ENCODE measurements at regions not wholly inside any gene's neighbourhood (a gene's known extent, or its start where the extent isn't known, plus 50 kb on each side); places are given as distances from the start of the nearest gene placed in this dataset.
"Not testable (repeated sequence)": the region's sequence is repeated elsewhere in the genome, so short reads cannot be mapped to it uniquely, and the experiment has no call there.

- no CpG with 5 or more reads among the region's 3 CpGs for WGBS (ENCODE audit: insufficient coverage)
- DNase-seq, result peak; percentile 4
- not testable (repeated sequence) for H3K36me3 ChIP-seq (ENCODE audit: control insufficient read depth, insufficient read depth, low read length); H3K4me1 ChIP-seq (ENCODE audit: control insufficient read depth, insufficient read depth, low read length); H3K9me3 ChIP-seq (replicated peaks; ENCODE audit: control insufficient read depth, low read depth, low read length); H3K27ac ChIP-seq (ENCODE audit: low read length); H3K4me3 ChIP-seq (ENCODE audit: low read length); H3K27me3 ChIP-seq (ENCODE audit: control insufficient read depth, insufficient read depth, low read length)
Observed at GRCh38 chr6:60799146-60799545, 1486.9 kb downstream of the KHDRBS2 start.

GRCh38 chr6:60797831-60798230 is 1488.2 kb downstream of the KHDRBS2 start:
- H3K4me3 ChIP-seq (ENCODE audit: low read length); H3K36me3 ChIP-seq (ENCODE audit: control insufficient read depth, insufficient read depth, low read length); H3K27ac ChIP-seq (ENCODE audit: low read length); H3K4me1 ChIP-seq (ENCODE audit: control insufficient read depth, insufficient read depth, low read length); H3K27me3 ChIP-seq (ENCODE audit: control insufficient read depth, insufficient read depth, low read length); DNase-seq; H3K9me3 ChIP-seq (replicated peaks; ENCODE audit: control insufficient read depth, low read depth, low read length): not testable (repeated sequence)

- H3K27ac ChIP-seq (ENCODE audit: low read length); H3K9me3 ChIP-seq (replicated peaks; ENCODE audit: control insufficient read depth, low read depth, low read length); DNase-seq; H3K4me3 ChIP-seq (ENCODE audit: low read length); H3K36me3 ChIP-seq (ENCODE audit: control insufficient read depth, insufficient read depth, low read length); H3K27me3 ChIP-seq (ENCODE audit: control insufficient read depth, insufficient read depth, low read length); H3K4me1 ChIP-seq (ENCODE audit: control insufficient read depth, insufficient read depth, low read length): not testable (repeated sequence)
- WGBS (ENCODE audit: insufficient coverage), result 91% methylated on average over 8 of the region's 13 CpGs
Observed at GRCh38 chr6:60789601-60790000, 1496.4 kb downstream of the KHDRBS2 start.

GRCh38 chr6:60782698-60783464 is 1503.1 kb downstream of the KHDRBS2 start:
- not testable (repeated sequence) for H3K4me3 ChIP-seq (ENCODE audit: low read length); H3K27me3 ChIP-seq (ENCODE audit: control insufficient read depth, insufficient read depth, low read length); H3K4me1 ChIP-seq (ENCODE audit: control insufficient read depth, insufficient read depth, low read length); H3K36me3 ChIP-seq (ENCODE audit: control insufficient read depth, insufficient read depth, low read length); H3K9me3 ChIP-seq (replicated peaks; ENCODE audit: control insufficient read depth, low read depth, low read length); DNase-seq; H3K27ac ChIP-seq (ENCODE audit: low read length)
- WGBS (ENCODE audit: insufficient coverage), result 100% methylated on average over 2 of the region's 4 CpGs

GRCh38 chr6:60779591-60779990 is 1506.4 kb downstream of the KHDRBS2 start:
- peak; percentile 3 for DNase-seq
- no CpG with 5 or more reads among the region's 3 CpGs for WGBS (ENCODE audit: insufficient coverage)

GRCh38 chr6:60767791-60768499 is 1518.1 kb downstream of the KHDRBS2 start:
- not testable (repeated sequence) for DNase-seq; H3K27ac ChIP-seq (ENCODE audit: low read length); H3K4me1 ChIP-seq (ENCODE audit: control insufficient read depth, insufficient read depth, low read length); H3K4me3 ChIP-seq (ENCODE audit: low read length); H3K27me3 ChIP-seq (ENCODE audit: control insufficient read depth, insufficient read depth, low read length); H3K36me3 ChIP-seq (ENCODE audit: control insufficient read depth, insufficient read depth, low read length); H3K9me3 ChIP-seq (replicated peaks; ENCODE audit: control insufficient read depth, low read depth, low read length)
- WGBS (ENCODE audit: insufficient coverage), result no CpG with 5 or more reads among the region's 4 CpGs

More at GRCh38 chr6:60779591-60779990, 1506.4 kb downstream of the KHDRBS2 start:
- H3K4me3 ChIP-seq (ENCODE audit: low read length); H3K27ac ChIP-seq (ENCODE audit: low read length); H3K36me3 ChIP-seq (ENCODE audit: control insufficient read depth, insufficient read depth, low read length); H3K9me3 ChIP-seq (replicated peaks; ENCODE audit: control insufficient read depth, low read depth, low read length); H3K4me1 ChIP-seq (ENCODE audit: control insufficient read depth, insufficient read depth, low read length); H3K27me3 ChIP-seq (ENCODE audit: control insufficient read depth, insufficient read depth, low read length): not testable (repeated sequence)

- H3K4me1 ChIP-seq (ENCODE audit: control insufficient read depth, insufficient read depth, low read length); DNase-seq; H3K4me3 ChIP-seq (ENCODE audit: low read length); H3K27ac ChIP-seq (ENCODE audit: low read length); H3K36me3 ChIP-seq (ENCODE audit: control insufficient read depth, insufficient read depth, low read length); H3K9me3 ChIP-seq (replicated peaks; ENCODE audit: control insufficient read depth, low read depth, low read length); H3K27me3 ChIP-seq (ENCODE audit: control insufficient read depth, insufficient read depth, low read length): not testable (repeated sequence)
Observed at GRCh38 chr6:60765331-60765730, 1520.7 kb downstream of the KHDRBS2 start.

- no CpG with 5 or more reads among the region's 4 CpGs for WGBS (ENCODE audit: insufficient coverage)
- peak; percentile 55 for DNase-seq
- H3K27ac ChIP-seq (ENCODE audit: low read length); H3K27me3 ChIP-seq (ENCODE audit: control insufficient read depth, insufficient read depth, low read length); H3K9me3 ChIP-seq (replicated peaks; ENCODE audit: control insufficient read depth, low read depth, low read length); H3K4me1 ChIP-seq (ENCODE audit: control insufficient read depth, insufficient read depth, low read length); H3K4me3 ChIP-seq (ENCODE audit: low read length); H3K36me3 ChIP-seq (ENCODE audit: control insufficient read depth, insufficient read depth, low read length): not testable (repeated sequence)
Observed at GRCh38 chr6:60763464-60764080, 1522.5 kb downstream of the KHDRBS2 start.

- H3K27ac ChIP-seq (ENCODE audit: low read length); H3K4me1 ChIP-seq (ENCODE audit: control insufficient read depth, insufficient read depth, low read length); H3K27me3 ChIP-seq (ENCODE audit: control insufficient read depth, insufficient read depth, low read length); DNase-seq; H3K36me3 ChIP-seq (ENCODE audit: control insufficient read depth, insufficient read depth, low read length); H3K4me3 ChIP-seq (ENCODE audit: low read length); H3K9me3 ChIP-seq (replicated peaks; ENCODE audit: control insufficient read depth, low read depth, low read length): not testable (repeated sequence)
- no CpG with 5 or more reads among the region's 1 CpG for WGBS (ENCODE audit: insufficient coverage)
Observed at GRCh38 chr6:60760928-60761327, 1525.1 kb downstream of the KHDRBS2 start.

GRCh38 chr6:60759149-60759825 is 1526.7 kb downstream of the KHDRBS2 start:
- H3K27ac ChIP-seq (ENCODE audit: low read length); H3K4me3 ChIP-seq (ENCODE audit: low read length); H3K9me3 ChIP-seq (replicated peaks; ENCODE audit: control insufficient read depth, low read depth, low read length); H3K27me3 ChIP-seq (ENCODE audit: control insufficient read depth, insufficient read depth, low read length); H3K36me3 ChIP-seq (ENCODE audit: control insufficient read depth, insufficient read depth, low read length); H3K4me1 ChIP-seq (ENCODE audit: control insufficient read depth, insufficient read depth, low read length): not testable (repeated sequence)
- WGBS (ENCODE audit: insufficient coverage), result no CpG with 5 or more reads among the region's 2 CpGs
- peak; percentile 1 for DNase-seq

Data from muscle of leg (tissue), 3 donors.